ENCODE measurements at regions not wholly inside any gene's neighbourhood (a gene's known extent, or its start where the extent isn't known, plus 50 kb on each side); places are given as distances from the start of the nearest gene placed in this dataset.

- TF ChIP-seq POLR2A (IDR thresholded peaks at IDR 0.05), result no peak
- no peak for TF ChIP-seq CTCF (IDR thresholded peaks at IDR 0.05)
These were observed 81.7 kb upstream of the PRR5 start for GRCh38 chr22:44620129-44620840.
